ENCODE measurements at regions not wholly inside any gene's neighbourhood (a gene's known extent, or its start where the extent isn't known, plus 50 kb on each side); places are given as distances from the start of the nearest gene placed in this dataset.

GRCh38 chr14:98274596-98274995 lies 997.4 kb downstream of the BCL11B start:
- no peak for DNase-seq

- DNase-seq, result no peak
Measured at GRCh38 chr14:98278800-98279199, 993.2 kb downstream of the BCL11B start.

- no peak for DNase-seq
Measured at GRCh38 chr14:98280436-98280835, 991.6 kb downstream of the BCL11B start.

GRCh38 chr14:98288825-98289224 lies 983.2 kb downstream of the BCL11B start:
- no peak for DNase-seq

- DNase-seq, result peak; percentile 10
Measured at GRCh38 chr14:98290596-98290995, 981.4 kb downstream of the BCL11B start.

GRCh38 chr14:98292191-98292590 lies 979.8 kb downstream of the BCL11B start:
- no peak for DNase-seq

GRCh38 chr14:98293576-98293975 lies 978.4 kb downstream of the BCL11B start:
- no peak for DNase-seq

- no peak for DNase-seq
Measured at GRCh38 chr14:98296895-98297294, 975.1 kb downstream of the BCL11B start.

GRCh38 chr14:98297567-98297966 lies 974.4 kb downstream of the BCL11B start:
- DNase-seq, result no peak

GRCh38 chr14:98298481-98299244 lies 973.3 kb downstream of the BCL11B start:
- DNase-seq, result no peak

- DNase-seq, result no peak
Measured at GRCh38 chr14:98301681-98302080, 970.3 kb downstream of the BCL11B start.

- DNase-seq, result no peak
Measured at GRCh38 chr14:98304574-98304973, 967.4 kb downstream of the BCL11B start.

- DNase-seq, result no peak
Measured at GRCh38 chr14:98309591-98309990, 962.4 kb downstream of the BCL11B start.

GRCh38 chr14:98312006-98312405 lies 960.0 kb downstream of the BCL11B start:
- no peak for DNase-seq

GRCh38 chr14:98321841-98322240 lies 950.2 kb downstream of the BCL11B start:
- no peak for DNase-seq

- no peak for DNase-seq
Measured at GRCh38 chr14:98323836-98324235, 948.2 kb downstream of the BCL11B start.

- no peak for DNase-seq
Measured at GRCh38 chr14:98325761-98326160, 946.2 kb downstream of the BCL11B start.

GRCh38 chr14:98328496-98328895 lies 943.5 kb downstream of the BCL11B start:
- DNase-seq, result no peak

- DNase-seq, result no peak
Measured at GRCh38 chr14:98334186-98334585, 937.8 kb downstream of the BCL11B start.

- DNase-seq, result no peak
Measured at GRCh38 chr14:98341211-98341610, 930.8 kb downstream of the BCL11B start.

- DNase-seq, result no peak
Measured at GRCh38 chr14:98345161-98345560, 926.8 kb downstream of the BCL11B start.

GRCh38 chr14:98347686-98348085 lies 924.3 kb downstream of the BCL11B start:
- DNase-seq, result no peak

GRCh38 chr14:98348505-98348904 lies 923.5 kb downstream of the BCL11B start:
- no peak for DNase-seq

GRCh38 chr14:98350213-98350612 lies 921.8 kb downstream of the BCL11B start:
- no peak for DNase-seq

GRCh38 chr14:98364961-98365360 lies 907.0 kb downstream of the BCL11B start:
- no peak for DNase-seq
